IPS-18c (cell line): ENCODE measurements at regions not wholly inside any gene's neighbourhood (a gene's known extent, or its start where the extent isn't known, plus 50 kb on each side); places are given as distances from the start of the nearest gene placed in this dataset.

ENCODE experiments used
- H3K4me3 ChIP-seq: 2 replicates; pipeline ENCODE4 v1.7.0; 2013; ENCODE audit warnings: low read depth, mild to moderate bottlenecking, low read length, moderate library complexity; ENCODE audit not compliant: insufficient read depth
- H3K9me3 ChIP-seq: one replicate; pipeline ENCODE4 v1.6.1; 2013; ENCODE audit warnings: mild to moderate bottlenecking, low read length, moderate library complexity; ENCODE audit not compliant: control insufficient read depth, insufficient read depth

- Histone ChIP-seq H3K4me3 (no peak overlapping the region), H3K9me3 (no peaks in the 10 kb centered on the region)
These were observed 101.1 kb upstream of the EPHA4 start for GRCh38 chr2:221673248-221673647.

- no peaks in the 10 kb centered on the region for H3K9me3 ChIP-seq
- H3K4me3 ChIP-seq, result no peak overlapping the region
These were observed 99.4 kb upstream of the EPHA4 start for GRCh38 chr2:221671515-221671914.

GRCh38 chr2:221662689-221663391 is 90.7 kb upstream of the EPHA4 start:
- Histone ChIP-seq H3K4me3 (no peak overlapping the region), H3K9me3 (peaks cover 5% of the 10 kb centered on the region)

GRCh38 chr2:221657806-221658205 is 85.7 kb upstream of the EPHA4 start:
- no peaks in the 10 kb centered on the region for H3K9me3 ChIP-seq

GRCh38 chr2:221655300-221655699 is 83.2 kb upstream of the EPHA4 start:
- Histone ChIP-seq H3K9me3 (no peaks in the 10 kb centered on the region), H3K4me3 (peak overlapping the region; percentile 4; the same call in 1 of the 2 replicates)

More at GRCh38 chr2:221657806-221658205, 85.7 kb upstream of the EPHA4 start:
- no peak overlapping the region for H3K4me3 ChIP-seq

- Histone ChIP-seq H3K4me3 (no peak overlapping the region), H3K9me3 (no peaks in the 10 kb centered on the region)
These were observed 81.1 kb upstream of the EPHA4 start for GRCh38 chr2:221653182-221653581.

- no peak overlapping the region for H3K4me3 ChIP-seq
- H3K9me3 ChIP-seq, result no peaks in the 10 kb centered on the region
These were observed 77.1 kb upstream of the EPHA4 start for GRCh38 chr2:221649051-221649775.

- no peak overlapping the region for H3K4me3 ChIP-seq
- no peaks in the 10 kb centered on the region for H3K9me3 ChIP-seq
These were observed 70.3 kb upstream of the EPHA4 start for GRCh38 chr2:221642447-221642846.

- no peaks in the 10 kb centered on the region for H3K9me3 ChIP-seq
- H3K4me3 ChIP-seq, result no peak overlapping the region
These were observed 69.2 kb upstream of the EPHA4 start for GRCh38 chr2:221641181-221641871.

GRCh38 chr2:221640686-221641085 is 68.6 kb upstream of the EPHA4 start:
- Histone ChIP-seq H3K4me3 (no peak overlapping the region), H3K9me3 (no peaks in the 10 kb centered on the region)

- Histone ChIP-seq H3K9me3 (no peaks in the 10 kb centered on the region), H3K4me3 (no peak overlapping the region)
These were observed 65.7 kb upstream of the EPHA4 start for GRCh38 chr2:221637851-221638250.

GRCh38 chr2:221635949-221636348 is 63.8 kb upstream of the EPHA4 start:
- no peaks in the 10 kb centered on the region for H3K9me3 ChIP-seq
- no peak overlapping the region for H3K4me3 ChIP-seq

- Histone ChIP-seq H3K4me3 (no peak overlapping the region), H3K9me3 (no peaks in the 10 kb centered on the region)
These were observed 57.4 kb upstream of the EPHA4 start for GRCh38 chr2:221629468-221629867.

GRCh38 chr2:221624475-221624874 is 52.4 kb upstream of the EPHA4 start:
- Histone ChIP-seq H3K4me3 (no peak overlapping the region), H3K9me3 (no peaks in the 10 kb centered on the region)
